ENCODE measurements at regions not wholly inside any gene's neighbourhood (a gene's known extent, or its start where the extent isn't known, plus 50 kb on each side); places are given as distances from the start of the nearest gene placed in this dataset.

- DNase-seq (ENCODE audit: low read depth in 2 of 2): no peak
Observed at GRCh38 chr6:166046982-166047381, 120.7 kb downstream of the TBXT start.

- peak; percentile 82 to 84 for DNase-seq (ENCODE audit: low read depth in 2 of 2)
Observed at GRCh38 chr6:166046226-166046625, 121.4 kb downstream of the TBXT start.

DNA sequence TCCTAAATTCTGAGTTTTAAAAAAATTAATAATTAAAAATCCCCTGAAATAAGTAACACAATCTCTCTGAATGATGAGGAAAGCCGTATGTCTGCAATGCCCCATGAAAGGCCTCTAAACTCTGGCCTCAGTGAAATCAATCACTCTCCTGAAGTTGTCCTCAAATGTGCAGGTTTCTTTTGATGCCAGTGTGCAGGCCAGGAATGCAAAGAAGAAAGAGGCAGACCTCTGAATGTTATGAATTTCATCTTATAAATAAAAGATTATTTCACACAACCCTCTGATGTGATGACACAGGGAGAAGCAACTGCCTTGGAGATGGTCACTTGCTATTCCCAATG is 121.8 kb downstream of the TBXT start:
- DNase-seq (ENCODE audit: low read depth in 2 of 2): no peak

GRCh38 chr6:166045173-166045859 is 122.3 kb downstream of the TBXT start:
- no peak for DNase-seq (ENCODE audit: low read depth in 2 of 2)

DNA sequence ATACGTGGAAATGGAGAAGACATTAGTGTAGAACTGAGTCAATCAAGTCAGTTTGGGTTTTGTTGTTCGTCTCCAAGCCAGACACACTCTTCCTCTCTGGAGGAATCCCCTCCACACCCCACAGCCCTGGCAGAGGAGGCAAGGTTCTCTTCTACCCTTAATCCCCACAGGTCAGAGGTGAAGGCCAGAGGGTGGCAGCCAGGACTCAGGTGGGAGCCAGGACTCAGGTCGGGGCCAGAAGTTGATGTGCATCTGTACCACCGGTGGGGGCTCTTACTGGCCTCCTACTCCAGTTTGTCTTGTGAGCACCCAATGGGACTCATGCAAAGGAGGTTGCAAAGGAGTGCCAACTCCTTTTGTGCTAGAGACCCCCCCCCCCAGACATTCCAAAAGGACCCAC is 126.4 kb downstream of the TBXT start:
- DNase-seq (ENCODE audit: low read depth in 2 of 2): no peak

- no peak for DNase-seq (ENCODE audit: low read depth in 2 of 2)
Observed at GRCh38 chr6:166040292-166040691, 127.4 kb downstream of the TBXT start.

GRCh38 chr6:166036316-166037095 is 131.1 kb downstream of the TBXT start:
- DNase-seq (ENCODE audit: low read depth in 2 of 2): no peak

DNA sequence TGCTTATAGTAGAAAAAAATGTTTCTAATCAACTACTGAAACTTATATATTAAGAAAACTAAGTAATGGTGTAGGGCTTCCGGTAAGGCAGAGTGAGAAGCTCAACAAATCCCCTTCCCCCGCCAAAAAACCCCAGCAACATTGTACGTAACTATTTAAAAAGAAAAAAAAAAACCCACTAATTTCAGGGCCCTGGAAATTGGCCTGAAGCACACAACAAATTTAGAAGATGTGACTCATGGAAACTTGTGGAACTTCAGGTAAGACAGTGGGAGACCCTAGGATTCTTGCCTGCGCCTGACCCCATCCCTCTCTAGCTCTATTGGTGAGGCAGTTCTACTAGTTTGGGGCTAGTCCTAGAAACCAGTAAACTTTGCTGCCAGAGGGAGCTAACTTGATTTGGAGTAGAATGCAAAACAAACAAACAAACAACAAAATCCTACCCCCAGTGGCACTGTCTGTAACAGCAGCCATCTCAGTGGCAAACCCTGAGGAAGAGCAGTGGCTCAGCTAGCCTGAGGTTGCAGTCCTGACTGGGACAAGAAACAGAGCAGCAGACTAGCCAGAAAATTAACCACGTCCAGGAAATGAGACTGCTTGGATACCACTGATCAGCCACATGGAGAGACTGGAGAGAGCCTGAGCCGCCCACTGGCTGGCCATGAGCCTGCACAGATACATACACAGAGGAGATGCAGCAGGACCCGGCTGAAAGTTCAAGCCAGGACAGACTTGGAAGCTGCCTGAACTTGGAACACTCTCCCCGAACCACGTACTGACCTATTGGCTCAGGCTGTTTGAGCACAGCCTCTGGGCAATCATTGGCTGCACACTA is 135.1 kb downstream of the TBXT start:
- no peak for DNase-seq (ENCODE audit: low read depth in 2 of 2)

DNA sequence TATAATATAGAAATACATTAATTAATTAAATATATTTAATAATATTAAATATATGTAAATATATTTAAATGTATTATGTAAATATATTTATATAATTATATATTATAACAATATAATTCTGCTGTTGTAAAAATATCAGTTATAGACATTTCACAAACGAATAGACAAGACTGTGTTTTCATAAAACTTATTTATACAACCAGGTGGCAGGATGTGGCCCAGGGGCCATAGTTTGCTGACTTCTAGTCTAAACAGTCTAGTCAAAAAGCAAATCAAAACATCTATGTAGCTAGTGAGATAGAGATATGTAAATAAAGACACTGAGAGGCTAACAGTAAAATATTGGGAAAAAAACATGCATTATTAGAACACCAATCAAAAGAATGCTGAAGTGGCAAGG is 136.4 kb downstream of the TBXT start:
- DNase-seq (ENCODE audit: low read depth in 2 of 2): no peak

DNA sequence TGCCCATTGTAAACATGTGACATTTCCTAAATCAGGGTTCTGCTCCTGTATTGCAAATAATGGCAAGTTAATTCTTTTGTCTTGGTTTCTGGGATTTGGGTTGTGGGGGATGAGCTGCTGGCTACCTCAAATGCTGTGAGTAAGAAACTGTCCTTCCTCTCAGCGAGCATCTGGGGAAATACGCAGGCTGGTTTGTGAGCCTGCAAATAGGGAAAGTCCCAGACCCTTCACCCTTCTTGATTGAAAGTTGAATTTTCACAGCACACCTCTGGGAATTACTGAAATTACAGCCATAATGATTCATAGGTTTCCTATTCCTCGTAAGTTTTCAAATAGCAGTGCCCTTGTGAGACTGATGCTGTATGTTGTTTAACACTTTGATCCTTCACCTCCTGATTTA is 138.1 kb downstream of the TBXT start:
- no peak for DNase-seq (ENCODE audit: low read depth in 2 of 2)

- no peak for DNase-seq (ENCODE audit: low read depth in 2 of 2)
Observed at GRCh38 chr6:166027761-166028160, 139.9 kb downstream of the TBXT start.

DNA sequence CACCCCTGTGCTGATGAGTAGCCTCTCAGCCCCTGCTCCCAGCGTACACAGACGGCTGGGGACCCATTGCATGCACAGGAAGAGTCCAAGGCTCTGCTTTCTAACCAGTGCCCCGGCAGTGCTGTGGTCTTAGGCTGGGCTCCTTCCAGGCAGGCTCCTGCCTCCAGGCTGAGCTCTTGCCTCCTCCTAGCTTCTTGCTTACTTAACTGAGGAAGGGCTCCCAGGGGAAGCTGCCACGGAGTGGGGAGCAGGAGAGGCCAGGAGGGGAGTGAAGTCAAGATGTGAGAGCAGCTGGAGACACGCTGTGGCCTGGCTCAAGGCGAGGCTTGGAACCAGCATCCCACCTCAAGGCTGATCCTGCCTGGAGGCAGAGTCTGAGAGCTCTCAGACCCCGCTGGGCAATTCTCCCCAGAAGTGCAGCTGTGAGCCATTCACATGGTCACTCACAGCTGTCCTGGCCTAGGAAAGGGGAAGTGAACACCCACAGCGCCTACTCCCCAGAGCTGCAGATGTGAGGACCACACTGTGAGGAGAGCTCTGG is 141.0 kb downstream of the TBXT start:
- no peak for DNase-seq (ENCODE audit: low read depth in 2 of 2)

DNA sequence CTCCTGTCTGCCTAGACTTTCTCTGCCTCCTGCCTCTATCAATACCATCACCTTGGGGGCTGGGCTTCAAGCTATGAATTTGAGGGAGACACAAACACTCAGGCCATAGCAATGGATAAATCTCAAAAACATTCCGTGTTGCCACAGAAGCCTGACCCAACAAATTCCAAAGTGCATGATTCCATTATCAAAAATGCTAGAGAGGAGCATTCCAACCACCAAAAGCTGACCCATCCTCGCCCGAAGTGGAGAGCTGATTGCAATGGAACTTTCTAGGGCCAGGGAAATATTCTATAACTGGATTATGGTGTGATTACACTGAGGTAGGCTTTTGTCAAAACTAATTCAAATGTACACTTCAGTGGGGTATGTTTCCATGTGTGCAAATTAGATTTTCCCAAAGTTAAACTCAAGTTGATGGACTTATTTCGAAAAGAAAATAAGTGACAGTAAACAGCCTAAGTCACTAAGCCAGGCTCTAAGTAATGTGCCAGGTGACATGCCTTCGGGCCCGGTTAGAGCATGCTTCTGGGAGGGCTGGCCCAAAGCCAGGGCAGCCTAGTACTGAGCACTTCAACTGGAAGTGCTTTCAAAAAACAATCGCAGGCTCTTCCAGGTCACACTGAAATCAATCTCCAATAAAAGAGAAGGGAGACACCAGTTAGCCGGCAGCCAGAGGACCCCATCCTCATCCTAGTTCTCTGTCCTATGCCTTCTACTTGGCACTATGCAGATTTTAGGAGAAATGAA is 142.3 kb downstream of the TBXT start:
- peak; percentile 88 to 91 for DNase-seq (ENCODE audit: low read depth in 2 of 2)

DNA sequence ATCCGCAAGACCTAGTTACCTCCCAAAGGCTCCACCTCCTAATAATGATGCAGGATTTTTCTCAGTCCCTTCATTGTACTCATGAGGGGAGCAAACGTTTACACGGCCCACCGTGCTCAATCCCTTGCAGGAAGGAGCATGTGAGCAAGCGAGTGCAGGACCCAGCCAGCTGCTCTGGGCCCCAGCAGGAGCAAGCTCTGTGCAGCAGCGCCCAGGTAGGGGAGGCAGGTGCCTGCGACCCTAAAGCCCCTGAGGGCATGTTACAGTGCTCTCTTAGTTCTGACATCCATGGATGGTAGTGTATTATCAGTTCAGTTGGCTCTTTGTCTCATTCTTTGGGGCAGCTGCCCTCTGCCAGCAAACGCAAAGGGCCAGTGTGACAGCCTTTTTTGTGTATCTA is 143.4 kb downstream of the TBXT start:
- DNase-seq (ENCODE audit: low read depth in 2 of 2): no peak

DNA sequence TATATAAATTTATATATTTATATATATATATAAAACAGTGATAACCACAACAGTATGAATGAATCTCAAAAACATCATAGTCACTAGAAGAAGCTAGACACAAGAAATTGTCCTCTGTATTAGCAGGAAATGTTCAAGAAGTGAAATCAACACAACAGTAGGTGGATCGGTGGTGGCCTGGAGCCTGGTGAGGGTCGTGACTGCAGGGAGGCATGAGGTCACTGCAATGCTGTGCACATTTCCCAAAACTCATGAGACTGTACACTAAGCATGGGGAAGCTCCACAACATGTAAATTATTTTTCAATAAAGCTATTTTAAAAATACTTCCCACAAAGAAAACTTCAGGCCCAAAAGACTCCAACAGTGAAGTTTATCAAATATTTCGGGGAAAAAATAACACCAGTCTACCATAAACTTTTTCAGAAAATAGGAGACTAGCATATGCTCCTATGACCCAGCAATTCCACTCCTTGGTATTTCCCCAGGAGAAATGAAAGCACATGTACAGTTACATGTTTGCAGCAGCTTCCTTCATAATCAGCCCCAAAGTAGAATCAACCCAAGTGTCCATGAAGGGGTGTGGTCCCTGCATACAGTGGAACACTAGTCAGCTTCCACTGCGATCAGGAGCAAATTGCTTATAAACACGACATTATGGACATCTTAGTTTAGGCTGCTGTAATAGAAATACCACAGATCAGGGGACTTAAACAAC is 144.2 kb downstream of the TBXT start:
- no peak for DNase-seq (ENCODE audit: low read depth in 2 of 2)

DNA sequence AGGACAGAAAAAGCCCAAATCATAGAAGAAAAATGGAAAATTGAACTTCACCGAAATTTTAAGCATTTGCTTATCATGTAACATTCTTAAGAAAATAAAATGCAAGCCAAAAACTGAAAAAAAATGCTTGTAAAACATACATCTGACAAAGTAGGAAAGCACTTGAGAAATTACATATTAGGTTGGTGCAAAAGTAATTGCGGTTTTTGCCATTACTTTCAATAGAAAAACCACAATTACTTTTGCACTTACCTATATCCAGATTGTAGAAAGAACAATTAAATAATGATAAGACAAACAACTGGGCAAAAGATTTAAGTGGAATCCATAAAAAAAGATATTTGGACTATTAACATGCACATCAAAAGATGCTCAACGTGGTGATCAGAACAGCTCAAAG is 146.2 kb downstream of the TBXT start:
- no peak for DNase-seq (ENCODE audit: low read depth in 2 of 2)

DNA sequence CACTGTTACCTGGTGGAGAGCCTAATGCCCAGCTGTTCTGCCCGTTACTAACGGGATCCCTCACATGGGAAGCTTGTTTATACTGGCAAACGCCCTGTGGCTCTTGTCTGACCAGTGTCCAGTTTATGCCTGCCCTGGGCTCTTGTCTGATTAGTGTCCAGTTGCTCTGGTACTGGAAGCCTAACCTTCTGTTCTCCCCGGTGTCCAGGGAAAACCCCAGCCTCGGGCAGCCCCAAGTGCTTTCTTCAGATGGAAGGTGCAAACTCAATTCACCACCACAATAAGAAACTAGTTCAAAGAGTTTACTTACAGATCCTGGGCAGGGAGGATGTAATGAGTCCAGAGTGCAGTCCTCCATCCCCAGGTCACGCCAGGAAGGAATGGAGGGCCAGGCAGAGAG is 148.4 kb downstream of the TBXT start:
- DNase-seq (ENCODE audit: low read depth in 2 of 2): no peak

DNA sequence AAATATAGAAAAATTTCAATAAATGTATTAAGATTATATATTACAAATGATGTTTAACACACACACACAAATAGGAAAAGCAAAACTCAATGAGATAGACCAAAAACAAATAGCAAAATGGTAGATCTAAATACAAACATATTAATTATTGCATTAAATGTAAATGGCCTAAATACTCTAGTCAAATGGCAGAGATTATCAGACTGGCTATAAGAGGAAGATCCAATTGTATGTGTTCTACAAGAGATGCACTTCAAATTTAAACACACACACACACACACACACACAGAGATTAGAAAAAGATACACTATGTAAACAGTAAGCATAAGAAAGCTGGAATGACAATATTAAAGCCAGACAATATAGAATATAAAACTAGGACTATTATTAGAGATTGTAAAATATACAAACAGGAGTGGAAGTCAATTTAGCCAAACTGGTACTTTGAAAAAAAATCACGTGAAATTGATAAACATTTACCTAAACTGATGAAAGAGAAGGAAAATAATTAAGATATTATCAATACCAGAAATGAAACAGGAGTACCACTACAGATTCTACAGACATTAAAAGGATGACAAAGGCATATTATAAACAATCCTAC is 150.5 kb downstream of the TBXT start:
- no peak for DNase-seq (ENCODE audit: low read depth in 2 of 2)

- DNase-seq (ENCODE audit: low read depth in 2 of 2): no peak
Observed at GRCh38 chr6:166014966-166015365, 152.7 kb downstream of the TBXT start.

DNA sequence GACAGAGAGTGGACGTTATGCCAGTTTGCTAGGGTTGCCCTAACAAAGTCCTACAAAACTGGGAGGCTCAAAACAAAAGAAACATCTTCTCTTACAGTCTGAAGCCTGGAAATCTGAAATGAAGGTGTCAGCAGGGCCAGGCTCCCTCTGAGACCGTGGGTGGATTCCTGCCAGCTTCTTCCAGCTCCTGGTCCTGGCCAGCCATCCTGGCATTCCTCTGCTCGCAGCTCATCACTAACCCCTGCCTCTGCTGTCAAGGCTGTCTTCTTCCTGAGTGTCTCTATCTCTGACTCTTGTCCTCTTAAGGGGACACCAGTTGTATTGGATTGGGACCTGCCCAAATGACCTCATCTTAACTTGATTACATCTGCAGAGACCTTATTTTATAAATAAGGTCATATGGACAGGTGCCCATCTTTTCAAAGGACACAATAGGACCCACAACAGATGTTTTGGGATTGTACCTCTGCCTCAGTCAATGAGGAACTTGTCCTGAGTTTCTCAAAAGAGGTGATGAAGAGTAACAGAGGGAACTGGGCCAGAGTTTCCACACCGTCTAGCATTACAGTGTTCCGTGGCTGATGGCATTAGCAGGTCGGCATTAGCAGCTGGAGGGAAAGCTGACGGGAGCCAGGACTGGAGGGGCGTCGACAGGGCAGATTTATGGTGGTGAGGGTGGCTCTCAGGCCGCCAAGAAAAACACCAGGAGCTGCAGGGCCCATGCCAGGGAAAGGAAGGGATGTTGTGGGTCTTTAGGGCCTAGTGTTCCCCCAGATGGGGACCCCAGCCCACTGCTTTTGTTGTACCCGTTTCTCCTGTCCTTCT is 157.3 kb downstream of the TBXT start:
- no peak for DNase-seq (ENCODE audit: low read depth in 2 of 2)
